ENCODE measurements at regions not wholly inside any gene's neighbourhood (a gene's known extent, or its start where the extent isn't known, plus 50 kb on each side); places are given as distances from the start of the nearest gene placed in this dataset.

DNA sequence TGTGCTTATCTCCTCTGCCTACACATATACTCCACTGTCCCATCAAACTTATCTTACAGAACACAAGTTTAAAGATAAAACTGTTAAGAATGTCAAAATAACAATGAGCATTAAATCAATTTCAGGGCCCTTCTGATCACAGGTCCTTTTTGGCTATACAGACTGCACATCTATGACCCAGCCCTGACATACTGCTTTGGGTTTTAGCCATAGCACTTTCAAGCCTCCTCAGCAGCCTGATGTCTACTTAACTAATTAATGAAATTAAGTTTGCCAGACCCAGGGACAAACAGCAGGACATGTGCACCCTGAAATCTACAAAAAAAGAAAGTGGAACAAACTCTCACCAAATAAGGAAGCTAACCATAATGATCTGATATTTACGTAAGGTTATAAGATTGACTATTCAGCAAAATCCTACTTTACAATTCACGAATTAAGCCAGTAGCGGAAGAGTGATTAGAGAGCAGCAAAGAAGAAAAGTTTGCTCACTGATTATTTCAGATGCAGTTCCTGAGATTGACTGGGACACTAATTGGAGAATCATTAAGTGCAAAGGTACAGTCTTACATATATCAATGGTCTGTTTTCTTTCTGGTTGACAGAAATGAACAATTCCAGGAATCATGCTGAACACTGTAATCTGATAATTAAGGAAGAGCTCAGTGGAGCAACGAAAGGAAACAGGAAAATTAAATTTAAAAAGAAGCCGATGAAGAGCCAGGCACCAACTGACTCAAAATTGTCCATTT, 669.3 kb upstream of the LRRN3 start (continued):
- TF ChIP-seq, protein P1, sequence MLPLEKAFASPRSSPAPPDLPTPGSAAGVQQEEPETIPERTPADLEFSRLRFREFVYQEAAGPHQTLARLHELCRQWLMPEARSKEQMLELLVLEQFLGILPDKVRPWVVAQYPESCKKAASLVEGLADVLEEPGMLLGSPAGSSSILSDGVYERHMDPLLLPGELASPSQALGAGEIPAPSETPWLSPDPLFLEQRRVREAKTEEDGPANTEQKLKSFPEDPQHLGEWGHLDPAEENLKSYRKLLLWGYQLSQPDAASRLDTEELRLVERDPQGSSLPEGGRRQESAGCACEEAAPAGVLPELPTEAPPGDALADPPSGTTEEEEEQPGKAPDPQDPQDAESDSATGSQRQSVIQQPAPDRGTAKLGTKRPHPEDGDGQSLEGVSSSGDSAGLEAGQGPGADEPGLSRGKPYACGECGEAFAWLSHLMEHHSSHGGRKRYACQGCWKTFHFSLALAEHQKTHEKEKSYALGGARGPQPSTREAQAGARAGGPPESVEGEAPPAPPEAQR (tag by site-specific recombination; IDR thresholded peaks at IDR 0.05): no peak

DNA sequence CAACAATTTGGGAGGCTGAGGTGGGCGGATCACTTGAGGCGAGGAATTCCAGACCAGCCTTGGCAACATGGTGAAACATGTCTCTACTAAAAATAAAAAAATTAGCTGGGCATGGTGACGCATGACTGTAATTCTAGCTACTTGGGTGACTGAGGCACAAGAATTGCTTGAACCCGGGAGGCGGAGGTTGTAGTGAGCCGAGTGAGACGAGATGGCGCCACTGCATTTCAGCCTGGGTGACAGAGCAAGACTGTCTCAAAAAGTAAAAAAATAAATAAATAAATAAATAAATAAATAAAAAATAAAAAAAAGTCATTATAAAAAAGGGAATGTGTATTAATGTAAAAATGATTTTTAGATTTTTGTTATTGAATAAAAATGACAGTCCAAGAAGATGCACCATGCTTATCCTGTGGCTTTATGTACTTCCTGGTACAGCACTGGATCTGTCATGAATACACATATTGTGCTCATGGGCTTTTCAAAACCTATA, 658.8 kb upstream of the LRRN3 start:
- Histone ChIP-seq H3K36me3 (ENCODE audit: control insufficient read depth in 2 of 2, insufficient read depth in 1 of 2, low read length in 2 of 2) (no peaks in the 10 kb centered on the region), H3K4me1 (ENCODE audit: control insufficient read depth, insufficient read depth, low read length) (no peaks in the 10 kb centered on the region), H3K4me3 (ENCODE audit: low read depth, low read length) (no peak overlapping the region), H3K9me3 (ENCODE audit: control insufficient read depth, insufficient read depth, low read depth, low read length) (no peaks in the 10 kb centered on the region), H3K27ac (ENCODE audit: extremely low read depth, low read depth, low read length) (no peak overlapping the region)
- ChIA-PET POLR2A (no interaction called here), CTCF (no interaction called here)
- TF ChIP-seq, protein P2, sequence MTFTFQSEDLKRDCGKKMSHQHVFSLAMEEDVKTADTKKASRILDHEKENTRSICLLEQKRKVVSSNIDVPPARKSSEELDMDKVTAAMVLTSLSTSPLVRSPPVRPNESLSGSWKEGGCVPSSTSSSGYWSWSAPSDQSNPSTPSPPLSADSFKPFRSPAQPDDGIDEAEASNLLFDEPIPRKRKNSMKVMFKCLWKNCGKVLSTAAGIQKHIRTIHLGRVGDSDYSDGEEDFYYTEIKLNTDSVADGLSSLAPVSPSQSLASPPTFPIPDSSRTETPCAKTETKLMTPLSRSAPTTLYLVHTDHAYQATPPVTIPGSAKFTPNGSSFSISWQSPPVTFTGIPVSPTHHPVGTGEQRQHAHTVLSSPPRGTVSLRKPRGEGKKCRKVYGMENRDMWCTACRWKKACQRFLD (tag by site-specific recombination; IDR thresholded peaks at IDR 0.05): no peak
- TF ChIP-seq ZNF426 (tag by site-specific recombination; IDR thresholded peaks at IDR 0.05) (peak; percentile 49), ZNF677 (tag by site-specific recombination; IDR thresholded peaks at IDR 0.05) (no peak), ZNF138 (tag by site-specific recombination; IDR thresholded peaks at IDR 0.05; ENCODE audit: borderline replicate concordance) (no peak), ZNF394 (tag by site-specific recombination; IDR thresholded peaks at IDR 0.05; ENCODE audit: borderline replicate concordance) (peak; percentile 58; the same call in 1 of the 2 replicates), ZNF623 (tag by site-specific recombination; IDR thresholded peaks at IDR 0.05) (0 out of 2 replicates have a peak, but pooled peaks have one; percentile 15), ZNF555 (tag by site-specific recombination; conservative IDR thresholded peaks at IDR 0.05) (peak; percentile 39)
- TF ChIP-seq, protein P3, sequence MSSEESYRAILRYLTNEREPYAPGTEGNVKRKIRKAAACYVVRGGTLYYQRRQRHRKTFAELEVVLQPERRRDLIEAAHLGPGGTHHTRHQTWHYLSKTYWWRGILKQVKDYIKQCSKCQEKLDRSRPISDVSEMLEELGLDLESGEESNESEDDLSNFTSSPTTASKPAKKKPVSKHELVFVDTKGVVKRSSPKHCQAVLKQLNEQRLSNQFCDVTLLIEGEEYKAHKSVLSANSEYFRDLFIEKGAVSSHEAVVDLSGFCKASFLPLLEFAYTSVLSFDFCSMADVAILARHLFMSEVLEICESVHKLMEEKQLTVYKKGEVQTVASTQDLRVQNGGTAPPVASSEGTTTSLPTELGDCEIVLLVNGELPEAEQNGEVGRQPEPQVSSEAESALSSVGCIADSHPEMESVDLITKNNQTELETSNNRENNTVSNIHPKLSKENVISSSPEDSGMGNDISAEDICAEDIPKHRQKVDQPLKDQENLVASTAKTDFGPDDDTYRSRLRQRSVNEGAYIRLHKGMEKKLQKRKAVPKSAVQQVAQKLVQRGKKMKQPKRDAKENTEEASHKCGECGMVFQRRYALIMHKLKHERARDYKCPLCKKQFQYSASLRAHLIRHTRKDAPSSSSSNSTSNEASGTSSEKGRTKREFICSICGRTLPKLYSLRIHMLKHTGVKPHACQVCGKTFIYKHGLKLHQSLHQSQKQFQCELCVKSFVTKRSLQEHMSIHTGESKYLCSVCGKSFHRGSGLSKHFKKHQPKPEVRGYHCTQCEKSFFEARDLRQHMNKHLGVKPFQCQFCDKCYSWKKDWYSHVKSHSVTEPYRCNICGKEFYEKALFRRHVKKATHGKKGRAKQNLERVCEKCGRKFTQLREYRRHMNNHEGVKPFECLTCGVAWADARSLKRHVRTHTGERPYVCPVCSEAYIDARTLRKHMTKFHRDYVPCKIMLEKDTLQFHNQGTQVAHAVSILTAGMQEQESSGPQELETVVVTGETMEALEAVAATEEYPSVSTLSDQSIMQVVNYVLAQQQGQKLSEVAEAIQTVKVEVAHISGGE (tag by site-specific recombination; conservative IDR thresholded peaks at IDR 0.05; ENCODE audit: low read depth): peak; percentile 44; the same call in 1 of the 2 replicates
- TF ChIP-seq, protein P4, sequence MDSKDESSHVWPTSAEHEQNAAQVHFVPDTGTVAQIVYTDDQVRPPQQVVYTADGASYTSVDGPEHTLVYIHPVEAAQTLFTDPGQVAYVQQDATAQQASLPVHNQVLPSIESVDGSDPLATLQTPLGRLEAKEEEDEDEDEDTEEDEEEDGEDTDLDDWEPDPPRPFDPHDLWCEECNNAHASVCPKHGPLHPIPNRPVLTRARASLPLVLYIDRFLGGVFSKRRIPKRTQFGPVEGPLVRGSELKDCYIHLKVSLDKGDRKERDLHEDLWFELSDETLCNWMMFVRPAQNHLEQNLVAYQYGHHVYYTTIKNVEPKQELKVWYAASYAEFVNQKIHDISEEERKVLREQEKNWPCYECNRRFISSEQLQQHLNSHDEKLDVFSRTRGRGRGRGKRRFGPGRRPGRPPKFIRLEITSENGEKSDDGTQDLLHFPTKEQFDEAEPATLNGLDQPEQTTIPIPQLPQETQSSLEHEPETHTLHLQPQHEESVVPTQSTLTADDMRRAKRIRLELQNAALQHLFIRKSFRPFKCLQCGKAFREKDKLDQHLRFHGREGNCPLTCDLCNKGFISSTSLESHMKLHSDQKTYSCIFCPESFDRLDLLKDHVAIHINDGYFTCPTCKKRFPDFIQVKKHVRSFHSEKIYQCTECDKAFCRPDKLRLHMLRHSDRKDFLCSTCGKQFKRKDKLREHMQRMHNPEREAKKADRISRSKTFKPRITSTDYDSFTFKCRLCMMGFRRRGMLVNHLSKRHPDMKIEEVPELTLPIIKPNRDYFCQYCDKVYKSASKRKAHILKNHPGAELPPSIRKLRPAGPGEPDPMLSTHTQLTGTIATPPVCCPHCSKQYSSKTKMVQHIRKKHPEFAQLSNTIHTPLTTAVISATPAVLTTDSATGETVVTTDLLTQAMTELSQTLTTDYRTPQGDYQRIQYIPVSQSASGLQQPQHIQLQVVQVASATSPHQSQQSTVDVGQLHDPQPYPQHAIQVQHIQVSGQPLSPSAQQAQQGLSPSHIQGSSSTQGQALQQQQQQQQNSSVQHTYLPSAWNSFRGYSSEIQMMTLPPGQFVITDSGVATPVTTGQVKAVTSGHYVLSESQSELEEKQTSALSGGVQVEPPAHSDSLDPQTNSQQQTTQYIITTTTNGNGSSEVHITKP (tag by site-specific recombination; IDR thresholded peaks at IDR 0.05): no peak
- TF ChIP-seq, protein P5, sequence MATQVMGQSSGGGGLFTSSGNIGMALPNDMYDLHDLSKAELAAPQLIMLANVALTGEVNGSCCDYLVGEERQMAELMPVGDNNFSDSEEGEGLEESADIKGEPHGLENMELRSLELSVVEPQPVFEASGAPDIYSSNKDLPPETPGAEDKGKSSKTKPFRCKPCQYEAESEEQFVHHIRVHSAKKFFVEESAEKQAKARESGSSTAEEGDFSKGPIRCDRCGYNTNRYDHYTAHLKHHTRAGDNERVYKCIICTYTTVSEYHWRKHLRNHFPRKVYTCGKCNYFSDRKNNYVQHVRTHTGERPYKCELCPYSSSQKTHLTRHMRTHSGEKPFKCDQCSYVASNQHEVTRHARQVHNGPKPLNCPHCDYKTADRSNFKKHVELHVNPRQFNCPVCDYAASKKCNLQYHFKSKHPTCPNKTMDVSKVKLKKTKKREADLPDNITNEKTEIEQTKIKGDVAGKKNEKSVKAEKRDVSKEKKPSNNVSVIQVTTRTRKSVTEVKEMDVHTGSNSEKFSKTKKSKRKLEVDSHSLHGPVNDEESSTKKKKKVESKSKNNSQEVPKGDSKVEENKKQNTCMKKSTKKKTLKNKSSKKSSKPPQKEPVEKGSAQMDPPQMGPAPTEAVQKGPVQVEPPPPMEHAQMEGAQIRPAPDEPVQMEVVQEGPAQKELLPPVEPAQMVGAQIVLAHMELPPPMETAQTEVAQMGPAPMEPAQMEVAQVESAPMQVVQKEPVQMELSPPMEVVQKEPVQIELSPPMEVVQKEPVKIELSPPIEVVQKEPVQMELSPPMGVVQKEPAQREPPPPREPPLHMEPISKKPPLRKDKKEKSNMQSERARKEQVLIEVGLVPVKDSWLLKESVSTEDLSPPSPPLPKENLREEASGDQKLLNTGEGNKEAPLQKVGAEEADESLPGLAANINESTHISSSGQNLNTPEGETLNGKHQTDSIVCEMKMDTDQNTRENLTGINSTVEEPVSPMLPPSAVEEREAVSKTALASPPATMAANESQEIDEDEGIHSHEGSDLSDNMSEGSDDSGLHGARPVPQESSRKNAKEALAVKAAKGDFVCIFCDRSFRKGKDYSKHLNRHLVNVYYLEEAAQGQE (tag by site-specific recombination; IDR thresholded peaks at IDR 0.05): 0 out of 2 replicates have a peak, but pooled peaks have one; percentile 17
- TF ChIP-seq, protein P6, sequence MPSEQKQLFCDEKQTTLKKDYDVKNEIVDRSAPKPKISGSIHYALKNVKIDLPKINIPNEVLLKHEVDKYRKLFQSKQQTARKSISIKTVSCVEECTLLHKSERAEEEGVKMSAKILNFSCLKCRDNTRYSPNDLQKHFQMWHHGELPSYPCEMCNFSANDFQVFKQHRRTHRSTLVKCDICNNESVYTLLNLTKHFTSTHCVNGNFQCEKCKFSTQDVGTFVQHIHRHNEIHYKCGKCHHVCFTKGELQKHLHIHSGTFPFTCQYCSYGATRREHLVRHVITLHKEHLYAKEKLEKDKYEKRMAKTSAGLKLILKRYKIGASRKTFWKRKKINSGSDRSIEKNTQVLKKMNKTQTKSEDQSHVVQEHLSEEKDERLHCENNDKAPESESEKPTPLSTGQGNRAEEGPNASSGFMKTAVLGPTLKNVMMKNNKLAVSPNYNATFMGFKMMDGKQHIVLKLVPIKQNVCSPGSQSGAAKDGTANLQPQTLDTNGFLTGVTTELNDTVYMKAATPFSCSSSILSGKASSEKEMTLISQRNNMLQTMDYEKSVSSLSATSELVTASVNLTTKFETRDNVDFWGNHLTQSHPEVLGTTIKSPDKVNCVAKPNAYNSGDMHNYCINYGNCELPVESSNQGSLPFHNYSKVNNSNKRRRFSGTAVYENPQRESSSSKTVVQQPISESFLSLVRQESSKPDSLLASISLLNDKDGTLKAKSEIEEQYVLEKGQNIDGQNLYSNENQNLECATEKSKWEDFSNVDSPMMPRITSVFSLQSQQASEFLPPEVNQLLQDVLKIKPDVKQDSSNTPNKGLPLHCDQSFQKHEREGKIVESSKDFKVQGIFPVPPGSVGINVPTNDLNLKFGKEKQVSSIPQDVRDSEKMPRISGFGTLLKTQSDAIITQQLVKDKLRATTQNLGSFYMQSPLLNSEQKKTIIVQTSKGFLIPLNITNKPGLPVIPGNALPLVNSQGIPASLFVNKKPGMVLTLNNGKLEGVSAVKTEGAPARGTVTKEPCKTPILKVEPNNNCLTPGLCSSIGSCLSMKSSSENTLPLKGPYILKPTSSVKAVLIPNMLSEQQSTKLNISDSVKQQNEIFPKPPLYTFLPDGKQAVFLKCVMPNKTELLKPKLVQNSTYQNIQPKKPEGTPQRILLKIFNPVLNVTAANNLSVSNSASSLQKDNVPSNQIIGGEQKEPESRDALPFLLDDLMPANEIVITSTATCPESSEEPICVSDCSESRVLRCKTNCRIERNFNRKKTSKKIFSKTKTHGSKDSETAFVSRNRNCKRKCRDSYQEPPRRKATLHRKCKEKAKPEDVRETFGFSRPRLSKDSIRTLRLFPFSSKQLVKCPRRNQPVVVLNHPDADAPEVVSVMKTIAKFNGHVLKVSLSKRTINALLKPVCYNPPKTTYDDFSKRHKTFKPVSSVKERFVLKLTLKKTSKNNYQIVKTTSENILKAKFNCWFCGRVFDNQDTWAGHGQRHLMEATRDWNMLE (tag by site-specific recombination; conservative IDR thresholded peaks at IDR 0.05; ENCODE audit: low read depth): peak; percentile 62; the same call in 1 of the 2 replicates
- TF ChIP-seq, protein P7, sequence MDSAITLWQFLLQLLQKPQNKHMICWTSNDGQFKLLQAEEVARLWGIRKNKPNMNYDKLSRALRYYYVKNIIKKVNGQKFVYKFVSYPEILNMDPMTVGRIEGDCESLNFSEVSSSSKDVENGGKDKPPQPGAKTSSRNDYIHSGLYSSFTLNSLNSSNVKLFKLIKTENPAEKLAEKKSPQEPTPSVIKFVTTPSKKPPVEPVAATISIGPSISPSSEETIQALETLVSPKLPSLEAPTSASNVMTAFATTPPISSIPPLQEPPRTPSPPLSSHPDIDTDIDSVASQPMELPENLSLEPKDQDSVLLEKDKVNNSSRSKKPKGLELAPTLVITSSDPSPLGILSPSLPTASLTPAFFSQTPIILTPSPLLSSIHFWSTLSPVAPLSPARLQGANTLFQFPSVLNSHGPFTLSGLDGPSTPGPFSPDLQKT (IDR thresholded peaks at IDR 0.05; ENCODE audit: borderline replicate concordance, low read depth, low read length): no peak
